ENCODE measurements at regions not wholly inside any gene's neighbourhood (a gene's known extent, or its start where the extent isn't known, plus 50 kb on each side); places are given as distances from the start of the nearest gene placed in this dataset.

DNA sequence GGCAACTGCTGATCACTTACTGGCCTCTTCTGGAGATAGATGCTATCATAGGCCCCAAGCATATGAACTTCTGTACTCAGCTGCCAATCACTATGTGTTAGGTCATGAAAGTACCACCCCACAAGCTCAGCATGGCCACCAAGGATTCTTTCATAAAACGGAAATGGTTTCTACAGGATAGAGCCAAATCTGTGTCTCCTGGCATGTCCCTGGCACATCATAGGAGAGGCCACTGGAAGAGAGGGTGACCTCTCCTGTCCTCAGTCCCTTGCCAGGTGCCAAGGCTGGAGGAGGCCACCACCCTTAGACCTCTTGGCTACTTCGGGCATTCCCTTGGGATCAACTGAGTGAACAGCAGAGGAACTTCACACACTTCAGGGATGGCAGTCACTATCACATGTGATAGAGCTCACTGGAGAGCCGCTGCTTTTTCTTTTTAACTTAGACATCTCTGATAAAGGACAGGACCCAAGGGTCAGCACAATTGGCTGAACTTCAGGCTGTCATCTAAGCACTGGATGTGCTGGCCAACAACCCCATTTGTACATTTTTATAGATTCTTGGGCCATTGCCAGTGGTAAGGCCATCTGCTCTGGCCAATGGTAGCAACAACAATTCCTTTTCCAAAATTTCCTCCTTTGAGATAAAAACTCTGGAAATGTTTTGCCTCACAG is 425.2 kb downstream of the SQOR start:
- TF ChIP-seq, protein P1, sequence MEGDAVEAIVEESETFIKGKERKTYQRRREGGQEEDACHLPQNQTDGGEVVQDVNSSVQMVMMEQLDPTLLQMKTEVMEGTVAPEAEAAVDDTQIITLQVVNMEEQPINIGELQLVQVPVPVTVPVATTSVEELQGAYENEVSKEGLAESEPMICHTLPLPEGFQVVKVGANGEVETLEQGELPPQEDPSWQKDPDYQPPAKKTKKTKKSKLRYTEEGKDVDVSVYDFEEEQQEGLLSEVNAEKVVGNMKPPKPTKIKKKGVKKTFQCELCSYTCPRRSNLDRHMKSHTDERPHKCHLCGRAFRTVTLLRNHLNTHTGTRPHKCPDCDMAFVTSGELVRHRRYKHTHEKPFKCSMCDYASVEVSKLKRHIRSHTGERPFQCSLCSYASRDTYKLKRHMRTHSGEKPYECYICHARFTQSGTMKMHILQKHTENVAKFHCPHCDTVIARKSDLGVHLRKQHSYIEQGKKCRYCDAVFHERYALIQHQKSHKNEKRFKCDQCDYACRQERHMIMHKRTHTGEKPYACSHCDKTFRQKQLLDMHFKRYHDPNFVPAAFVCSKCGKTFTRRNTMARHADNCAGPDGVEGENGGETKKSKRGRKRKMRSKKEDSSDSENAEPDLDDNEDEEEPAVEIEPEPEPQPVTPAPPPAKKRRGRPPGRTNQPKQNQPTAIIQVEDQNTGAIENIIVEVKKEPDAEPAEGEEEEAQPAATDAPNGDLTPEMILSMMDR (conservative IDR thresholded peaks at IDR 0.05; ENCODE audit: low read length) = no peak
- no peak for TF ChIP-seq EZH2phosphoT487 (IDR thresholded peaks at IDR 0.05; ENCODE audit: borderline replicate concordance, low read depth, low read length)
- no peaks in the 10 kb centered on the region for H3K36me3 ChIP-seq (ENCODE audit: insufficient read depth, low read length)
- CTCF ChIA-PET (ENCODE audit: unreplicated experiment) = no interaction called here
- DNase-seq (ENCODE audit: low spot score) = no peak
- intact Hi-C loops (cut with micrococcal nuclease; ENCODE audit: unreplicated experiment) = no loop called here
- POLR2A ChIA-PET = interaction anchor here (1.0 kb wide), 1 partner anchor 23 kb away, joined by 4 read pairs; no protein-coding TSS in a partner anchor
- no peak overlapping the region for H3K27ac ChIP-seq (ENCODE audit: low read depth, low read length, poor library complexity, severe bottlenecking)
- H3K79me2 ChIP-seq (ENCODE audit: insufficient read depth, low read depth, low read length) = no peaks in the 10 kb centered on the region
- H3K4me1 ChIP-seq (ENCODE audit: insufficient read depth, low read length, poor library complexity, severe bottlenecking) = no peaks in the 10 kb centered on the region
- no peak overlapping the region for H3K4me2 ChIP-seq (ENCODE audit: low read length)
- H3K9me2 ChIP-seq (ENCODE audit: insufficient read depth, low read length) = no peaks in the 10 kb centered on the region
- H3K4me3 ChIP-seq (ENCODE audit: low read depth, low read length, poor library complexity, severe bottlenecking) = no peak overlapping the region
- no peaks in the 10 kb centered on the region for H3K9me3 ChIP-seq (ENCODE audit: low read length)
- no peaks in the 10 kb centered on the region for H4K20me1 ChIP-seq (ENCODE audit: insufficient read depth, low read length)
- H2AFZ ChIP-seq (ENCODE audit: low read length) = no peak overlapping the region
- no TSS peak for BruUV-seq (replicated peaks)

DNA sequence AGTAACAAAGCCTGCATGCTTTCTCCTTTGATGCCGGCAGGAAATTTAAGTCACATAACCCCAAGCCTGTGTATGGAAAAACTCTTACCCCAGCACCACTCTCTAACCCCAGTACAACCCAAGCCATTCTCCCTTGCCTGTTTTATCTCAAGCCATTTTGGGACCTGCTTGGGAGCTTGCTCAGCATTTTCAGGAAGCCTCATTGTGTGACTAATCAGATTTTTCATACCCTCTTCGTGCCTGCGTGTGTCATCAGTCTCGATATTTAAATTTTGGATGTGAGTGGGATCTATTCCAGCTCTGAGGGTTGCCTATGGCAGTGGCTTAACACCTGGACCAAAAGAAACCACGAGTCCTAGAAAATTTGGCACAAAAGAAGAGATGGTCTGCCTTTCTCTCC is 426.2 kb downstream of the SQOR start:
- intact Hi-C loops (cut with micrococcal nuclease; ENCODE audit: unreplicated experiment) = no loop called here
- no peak for TF ChIP-seq EZH2phosphoT487 (IDR thresholded peaks at IDR 0.05; ENCODE audit: borderline replicate concordance, low read depth, low read length)
- TF ChIP-seq, protein P1 (conservative IDR thresholded peaks at IDR 0.05; ENCODE audit: low read length) = no peak
- BruUV-seq (replicated peaks) = no TSS peak
- Histone ChIP-seq H3K9me3 (ENCODE audit: low read length) (no peaks in the 10 kb centered on the region), H3K4me3 (ENCODE audit: low read depth, low read length, poor library complexity, severe bottlenecking) (no peak overlapping the region), H2AFZ (ENCODE audit: low read length) (no peak overlapping the region), H3K79me2 (ENCODE audit: insufficient read depth, low read depth, low read length) (no peaks in the 10 kb centered on the region), H3K4me2 (ENCODE audit: low read length) (no peak overlapping the region), H3K36me3 (ENCODE audit: insufficient read depth, low read length) (no peaks in the 10 kb centered on the region), H4K20me1 (ENCODE audit: insufficient read depth, low read length) (no peaks in the 10 kb centered on the region), H3K27ac (ENCODE audit: low read depth, low read length, poor library complexity, severe bottlenecking) (no peak overlapping the region), H3K9me2 (ENCODE audit: insufficient read depth, low read length) (no peaks in the 10 kb centered on the region), H3K4me1 (ENCODE audit: insufficient read depth, low read length, poor library complexity, severe bottlenecking) (no peaks in the 10 kb centered on the region)
- CTCF ChIA-PET (ENCODE audit: unreplicated experiment) = no interaction called here
- POLR2A ChIA-PET = no interaction called here
- no peak for DNase-seq (ENCODE audit: low spot score)

DNA sequence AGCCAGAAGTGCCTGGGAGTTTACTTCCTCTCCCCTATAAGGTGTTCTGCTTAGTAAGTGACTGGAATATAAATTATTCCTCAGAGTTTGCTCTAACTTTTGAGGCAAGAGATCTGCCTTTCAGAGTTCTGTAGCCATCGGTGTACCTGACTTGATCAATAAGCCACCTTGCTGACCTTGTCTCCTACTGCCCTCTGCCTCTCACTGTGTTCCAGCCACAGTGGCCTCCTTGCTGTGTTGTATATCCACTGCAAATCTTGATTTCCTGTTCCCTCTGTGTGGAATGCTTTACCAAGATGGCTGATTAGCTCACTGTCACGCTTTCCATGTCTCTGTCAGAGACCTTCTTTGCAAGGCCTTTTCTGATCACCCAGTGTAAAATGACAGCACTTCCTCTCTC is 442.4 kb downstream of the SQOR start:
- no peak for DNase-seq (ENCODE audit: low spot score)
- Histone ChIP-seq H4K20me1 (ENCODE audit: insufficient read depth, low read length) (no peaks in the 10 kb centered on the region), H3K4me3 (ENCODE audit: low read depth, low read length, poor library complexity, severe bottlenecking) (no peak overlapping the region), H3K4me1 (ENCODE audit: insufficient read depth, low read length, poor library complexity, severe bottlenecking) (no peaks in the 10 kb centered on the region), H3K9me2 (ENCODE audit: insufficient read depth, low read length) (no peaks in the 10 kb centered on the region), H3K79me2 (ENCODE audit: insufficient read depth, low read depth, low read length) (no peaks in the 10 kb centered on the region), H3K36me3 (ENCODE audit: insufficient read depth, low read length) (no peaks in the 10 kb centered on the region), H3K4me2 (ENCODE audit: low read length) (no peak overlapping the region), H3K9me3 (ENCODE audit: low read length) (no peaks in the 10 kb centered on the region), H3K27ac (ENCODE audit: low read depth, low read length, poor library complexity, severe bottlenecking) (no peak overlapping the region), H2AFZ (ENCODE audit: low read length) (no peak overlapping the region)
- intact Hi-C loops (cut with micrococcal nuclease; ENCODE audit: unreplicated experiment) = no loop called here
- CTCF ChIA-PET (ENCODE audit: unreplicated experiment) = no interaction called here
- TF ChIP-seq, protein P1 (conservative IDR thresholded peaks at IDR 0.05; ENCODE audit: low read length) = no peak
- TF ChIP-seq EZH2phosphoT487 (IDR thresholded peaks at IDR 0.05; ENCODE audit: borderline replicate concordance, low read depth, low read length) = no peak
- POLR2A ChIA-PET = interaction anchor here (1.1 to 1.2 kb wide), 2 partner anchors 10 to 13 kb away, joined by 3 read pairs; no protein-coding TSS in a partner anchor
- BruUV-seq (replicated peaks) = no TSS peak

Measured in OCI-LY7 (cell line).